ENCODE measurements at regions not wholly inside any gene's neighbourhood (a gene's known extent, or its start where the extent isn't known, plus 50 kb on each side); places are given as distances from the start of the nearest gene placed in this dataset.
"Not testable (repeated sequence)": the region's sequence is repeated elsewhere in the genome, so short reads cannot be mapped to it uniquely, and the experiment has no call there.

GRCh38 chr1:30097851-30098250, 625.5 kb downstream of the MATN1 start:
- H3K9me3 ChIP-seq (ENCODE audit: control insufficient read depth in 2 of 2, insufficient read depth in 1 of 2, low read depth in 1 of 2, low read length in 1 of 2) = peaks cover 11 to 15% of the 10 kb centered on the region in 2 donors
- H3K4me3 ChIP-seq (ENCODE audit: low read depth in 1 of 2, low read length in 2 of 2); H3K27me3 ChIP-seq (ENCODE audit: control insufficient read depth in 1 of 2, insufficient read depth in 2 of 2, low read length in 2 of 2); H3K4me1 ChIP-seq (ENCODE audit: control insufficient read depth in 2 of 2, insufficient read depth in 2 of 2, low read length in 1 of 2); H3K36me3 ChIP-seq (ENCODE audit: control insufficient read depth in 2 of 2, insufficient read depth in 2 of 2, low read length in 1 of 2); H3K27ac ChIP-seq (ENCODE audit: low read depth in 2 of 2, low read length in 1 of 2): not testable (repeated sequence)
- 80 to 84% methylated on average over 3 of the region's 3 CpGs for WGBS, 2 donors

- Histone ChIP-seq H3K4me1 (ENCODE audit: control insufficient read depth in 2 of 2, insufficient read depth in 2 of 2, low read length in 1 of 2) (no peaks in the 10 kb centered on the region), H3K9me3 (ENCODE audit: control insufficient read depth in 2 of 2, insufficient read depth in 1 of 2, low read depth in 1 of 2, low read length in 1 of 2) (peaks cover 24 to 30% of the 10 kb centered on the region in 2 donors), H3K36me3 (ENCODE audit: control insufficient read depth in 2 of 2, insufficient read depth in 2 of 2, low read length in 1 of 2) (no peaks in the 10 kb centered on the region), H3K27ac (ENCODE audit: low read depth in 2 of 2, low read length in 1 of 2) (no peak overlapping the region), H3K4me3 (ENCODE audit: low read depth in 1 of 2, low read length in 2 of 2) (no peak overlapping the region), H3K27me3 (ENCODE audit: control insufficient read depth in 1 of 2, insufficient read depth in 2 of 2, low read length in 2 of 2) (no peaks in the 10 kb centered on the region)
- 89 to 90% methylated on average over 9 of the region's 9 CpGs for WGBS, 2 donors
These were observed 627.8 kb downstream of the MATN1 start for GRCh38 chr1:30095451-30096025.

- Histone ChIP-seq H3K4me3 (ENCODE audit: low read depth in 1 of 2, low read length in 2 of 2) (no peak overlapping the region), H3K27me3 (ENCODE audit: control insufficient read depth in 1 of 2, insufficient read depth in 2 of 2, low read length in 2 of 2) (no peaks in the 10 kb centered on the region), H3K4me1 (ENCODE audit: control insufficient read depth in 2 of 2, insufficient read depth in 2 of 2, low read length in 1 of 2) (no peaks in the 10 kb centered on the region), H3K36me3 (ENCODE audit: control insufficient read depth in 2 of 2, insufficient read depth in 2 of 2, low read length in 1 of 2) (no peaks in the 10 kb centered on the region), H3K27ac (ENCODE audit: low read depth in 2 of 2, low read length in 1 of 2) (no peak overlapping the region), H3K9me3 (ENCODE audit: control insufficient read depth in 2 of 2, insufficient read depth in 1 of 2, low read depth in 1 of 2, low read length in 1 of 2) (peaks cover 24 to 30% of the 10 kb centered on the region in 2 donors)
- 87 to 92% methylated on average over 4 of the region's 4 CpGs for WGBS, 2 donors
These were observed 628.3 kb downstream of the MATN1 start for GRCh38 chr1:30095051-30095450.

GRCh38 chr1:30092051-30092858, 631.1 kb downstream of the MATN1 start:
- H3K4me1 ChIP-seq (ENCODE audit: control insufficient read depth in 2 of 2, insufficient read depth in 2 of 2, low read length in 1 of 2) = no peaks in the 10 kb centered on the region
- peaks cover 24 to 30% of the 10 kb centered on the region in 2 donors for H3K9me3 ChIP-seq (ENCODE audit: control insufficient read depth in 2 of 2, insufficient read depth in 1 of 2, low read depth in 1 of 2, low read length in 1 of 2)
- no peak overlapping the region for H3K27ac ChIP-seq (ENCODE audit: low read depth in 2 of 2, low read length in 1 of 2)
- no peaks in the 10 kb centered on the region for H3K27me3 ChIP-seq (ENCODE audit: control insufficient read depth in 1 of 2, insufficient read depth in 2 of 2, low read length in 2 of 2)
- H3K4me3 ChIP-seq (ENCODE audit: low read depth in 1 of 2, low read length in 2 of 2) = no peak overlapping the region
- H3K36me3 ChIP-seq (ENCODE audit: control insufficient read depth in 2 of 2, insufficient read depth in 2 of 2, low read length in 1 of 2) = no peaks in the 10 kb centered on the region
- 88 to 93% methylated on average over 12 of the region's 12 CpGs for WGBS, 2 donors

GRCh38 chr1:30090162-30090820, 633.1 kb downstream of the MATN1 start:
- H3K4me1 ChIP-seq (ENCODE audit: control insufficient read depth in 2 of 2, insufficient read depth in 2 of 2, low read length in 1 of 2) = peaks cover 0 to 4% of the 10 kb centered on the region in 2 donors
- WGBS, 2 donors = 79 to 80% methylated on average over 9 to 10 of the region's 10 CpGs
- H3K9me3 ChIP-seq (ENCODE audit: control insufficient read depth in 2 of 2, insufficient read depth in 1 of 2, low read depth in 1 of 2, low read length in 1 of 2) = peaks cover 24 to 30% of the 10 kb centered on the region in 2 donors
- H3K36me3 ChIP-seq (ENCODE audit: control insufficient read depth in 2 of 2, insufficient read depth in 2 of 2, low read length in 1 of 2) = no peaks in the 10 kb centered on the region
- H3K27me3 ChIP-seq (ENCODE audit: control insufficient read depth in 1 of 2, insufficient read depth in 2 of 2, low read length in 2 of 2) = no peaks in the 10 kb centered on the region
- no peak overlapping the region for H3K4me3 ChIP-seq (ENCODE audit: low read depth in 1 of 2, low read length in 2 of 2)
- no peak overlapping the region for H3K27ac ChIP-seq (ENCODE audit: low read depth in 2 of 2, low read length in 1 of 2)

- peaks cover 23 to 25% of the 10 kb centered on the region in 2 donors for H3K9me3 ChIP-seq (ENCODE audit: control insufficient read depth in 2 of 2, insufficient read depth in 1 of 2, low read depth in 1 of 2, low read length in 1 of 2)
- no peaks in the 10 kb centered on the region for H3K36me3 ChIP-seq (ENCODE audit: control insufficient read depth in 2 of 2, insufficient read depth in 2 of 2, low read length in 1 of 2)
- no peak overlapping the region for H3K27ac ChIP-seq (ENCODE audit: low read depth in 2 of 2, low read length in 1 of 2)
- H3K4me1 ChIP-seq (ENCODE audit: control insufficient read depth in 2 of 2, insufficient read depth in 2 of 2, low read length in 1 of 2) = peaks cover 4 to 6% of the 10 kb centered on the region in 2 donors
- WGBS, 2 donors = 30 to 39% methylated on average over 11 of the region's 11 CpGs
- H3K27me3 ChIP-seq (ENCODE audit: control insufficient read depth in 1 of 2, insufficient read depth in 2 of 2, low read length in 2 of 2) = no peaks in the 10 kb centered on the region
- H3K4me3 ChIP-seq (ENCODE audit: low read depth in 1 of 2, low read length in 2 of 2) = no peak overlapping the region
These were observed 634.4 kb downstream of the MATN1 start for GRCh38 chr1:30089024-30089430.

- Histone ChIP-seq H3K9me3 (ENCODE audit: control insufficient read depth in 2 of 2, insufficient read depth in 1 of 2, low read depth in 1 of 2, low read length in 1 of 2) (peaks cover 19 to 21% of the 10 kb centered on the region in 2 donors), H3K36me3 (ENCODE audit: control insufficient read depth in 2 of 2, insufficient read depth in 2 of 2, low read length in 1 of 2) (no peaks in the 10 kb centered on the region), H3K4me3 (ENCODE audit: low read depth in 1 of 2, low read length in 2 of 2) (no peak overlapping the region), H3K27ac (ENCODE audit: low read depth in 2 of 2, low read length in 1 of 2) (no peak overlapping the region), H3K27me3 (ENCODE audit: control insufficient read depth in 1 of 2, insufficient read depth in 2 of 2, low read length in 2 of 2) (no peaks in the 10 kb centered on the region), H3K4me1 (ENCODE audit: control insufficient read depth in 2 of 2, insufficient read depth in 2 of 2, low read length in 1 of 2) (peaks cover 4 to 6% of the 10 kb centered on the region in 2 donors)
- 68 to 74% methylated on average over 10 of the region's 10 CpGs for WGBS, 2 donors
These were observed 634.8 kb downstream of the MATN1 start for GRCh38 chr1:30088594-30088993.

GRCh38 chr1:30087465-30087864, 635.9 kb downstream of the MATN1 start:
- Histone ChIP-seq H3K36me3 (ENCODE audit: control insufficient read depth in 2 of 2, insufficient read depth in 2 of 2, low read length in 1 of 2) (no peaks in the 10 kb centered on the region), H3K27me3 (ENCODE audit: control insufficient read depth in 1 of 2, insufficient read depth in 2 of 2, low read length in 2 of 2) (no peaks in the 10 kb centered on the region), H3K9me3 (ENCODE audit: control insufficient read depth in 2 of 2, insufficient read depth in 1 of 2, low read depth in 1 of 2, low read length in 1 of 2) (peaks cover 9 to 11% of the 10 kb centered on the region in 2 donors), H3K4me1 (ENCODE audit: control insufficient read depth in 2 of 2, insufficient read depth in 2 of 2, low read length in 1 of 2) (peaks cover 4 to 6% of the 10 kb centered on the region in 2 donors), H3K27ac (ENCODE audit: low read depth in 2 of 2, low read length in 1 of 2) (no peak overlapping the region), H3K4me3 (ENCODE audit: low read depth in 1 of 2, low read length in 2 of 2) (no peak overlapping the region)
- 66 to 71% methylated on average over 6 of the region's 6 CpGs for WGBS, 2 donors

- WGBS, 2 donors = 23 to 24% methylated on average over 45 of the region's 45 CpGs
- Histone ChIP-seq H3K4me1 (ENCODE audit: control insufficient read depth in 2 of 2, insufficient read depth in 2 of 2, low read length in 1 of 2) (peaks cover 4 to 6% of the 10 kb centered on the region in 2 donors), H3K27me3 (ENCODE audit: control insufficient read depth in 1 of 2, insufficient read depth in 2 of 2, low read length in 2 of 2) (no peaks in the 10 kb centered on the region), H3K36me3 (ENCODE audit: control insufficient read depth in 2 of 2, insufficient read depth in 2 of 2, low read length in 1 of 2) (no peaks in the 10 kb centered on the region), H3K27ac (ENCODE audit: low read depth in 2 of 2, low read length in 1 of 2) (no peak overlapping the region), H3K9me3 (ENCODE audit: control insufficient read depth in 2 of 2, insufficient read depth in 1 of 2, low read depth in 1 of 2, low read length in 1 of 2) (no peaks in the 10 kb centered on the region), H3K4me3 (ENCODE audit: low read depth in 1 of 2, low read length in 2 of 2) (no peak overlapping the region)
These were observed 637.3 kb downstream of the MATN1 start for GRCh38 chr1:30085811-30086770.

Measured in esophagus (tissue), 2 donors.